HCT116 (cell line): ENCODE measurements at regions not wholly inside any gene's neighbourhood (a gene's known extent, or its start where the extent isn't known, plus 50 kb on each side); places are given as distances from the start of the nearest gene placed in this dataset.

ENCODE experiments used
- ATAC-seq: fragments of 200-7000 bp; cut with Tn5 transposase; 2 replicates; pipeline ENCODE4 v1.9.1; 2020; ENCODE audit warnings: mild to moderate bottlenecking, moderate library complexity
- BruUV-seq: library from RNA; stranded (reverse); fragments of 400-500 nt; replicated peaks from 2 replicates; lab custom pipeline; 2021; lab: Mats Ljungman, UMichigan
- CTCF ChIA-PET: fragments of 300-600 bp; sonication (Branson Sonifier 250); formaldehyde crosslinking; loops from one replicate; lab custom pipeline; 2021; ENCODE audit warnings: antibody characterized with exemption; lab: Charles Lee
- POLR2A ChIA-PET: fragments of 300-600, 350-600 bp; sonication (Branson Sonifier 250); formaldehyde crosslinking; loops from one replicate; lab custom pipeline; 2021; ENCODE audit warnings: antibody characterized with exemption; lab: Charles Lee
- RAD21 ChIA-PET, 2 experiments: fragments of 300-600 bp; sonication (Branson Sonifier 250); formaldehyde crosslinking; loops; one replicate each; lab custom pipeline; 2023; ENCODE audit warnings: low total read pairs in 2 of 2; ENCODE audit not compliant: uncharacterized antibody in 2 of 2, unreplicated experiment in 2 of 2, low non-redundant PET in 1 of 2; lab: Charles Lee
- DNase-seq: peaks from one replicate; pipeline ENCODE4 v3.0.0-alpha.2; 2010; ENCODE audit warnings: low read depth, low spot score
- H2AFZ ChIP-seq: fragments of 200-600 bp; shearing (Covaris generic), sonication (generic); 2 replicates; pipeline ENCODE4 v1.6.1; 2017; ENCODE audit warnings: low read depth, mixed run types, mixed read lengths, antibody characterized with exemption, low read length; ENCODE audit not compliant: poor library complexity, severe bottlenecking
- H3K27ac ChIP-seq: 2 replicates; pipeline ENCODE4 v1.5.1; 2012; ENCODE audit warnings: low read depth, low read length
- H3K27me3 ChIP-seq: fragments of 200-600 bp; sonication (generic); 2 replicates; pipeline ENCODE4 v1.6.1; 2016; ENCODE audit warnings: mixed run types, low read length, mixed read lengths; ENCODE audit not compliant: insufficient read depth
- H3K36me3 ChIP-seq, 2 experiments: fragments of 200-500 bp in 1 of 2; fragments of 200-600 bp in 1 of 2; sonication (Bioruptor generic) in 1 of 2; sonication (generic) in 1 of 2; 2 replicates each; pipeline versions ENCODE4 v1.5.1 to v1.6.1; 2014 to 2016; ENCODE audit warnings: low read length in 2 of 2, inconsistent platforms in 1 of 2, mixed read lengths in 1 of 2, mixed run types in 1 of 2; ENCODE audit not compliant: insufficient read depth in 2 of 2, control insufficient read depth in 1 of 2
- H3K4me1 ChIP-seq, 2 experiments: fragments of 200-600 bp in 1 of 2; sonication (generic) in 1 of 2; 2 replicates each; pipeline versions ENCODE4 v1.5.1 to v1.6.1; 2012 to 2017; ENCODE audit warnings: low read length in 2 of 2, inconsistent platforms in 1 of 2, mild to moderate bottlenecking in 1 of 2, mixed read lengths in 1 of 2, mixed run types in 1 of 2, moderate library complexity in 1 of 2; ENCODE audit not compliant: insufficient read depth in 2 of 2, control insufficient read depth in 1 of 2
- H3K4me2 ChIP-seq: fragments of 200-600 bp; sonication (generic); 2 replicates; pipeline ENCODE4 v1.6.1; 2017; ENCODE audit warnings: mixed run types, low read length, mixed read lengths
- H3K4me3 ChIP-seq, 2 experiments: fragments of 200-600 bp in 1 of 2; sonication (generic) in 1 of 2; replicated peaks in 1 of 2; 2 replicates each; pipeline ENCODE4 v1.5.1; 2011 to 2016; ENCODE audit warnings: low read length in 2 of 2, control low read depth in 1 of 2, low read depth in 1 of 2, mild to moderate bottlenecking in 1 of 2, mixed read lengths in 1 of 2, mixed run types in 1 of 2
- H3K79me2 ChIP-seq: fragments of 200-600 bp; sonication (generic); 2 replicates; pipeline ENCODE4 v1.6.1; 2017; ENCODE audit warnings: mild to moderate bottlenecking, mixed run types, low read length, moderate library complexity, mixed read lengths; ENCODE audit not compliant: insufficient read depth
- H3K9ac ChIP-seq: fragments of 200-600 bp; sonication (generic); 2 replicates; pipeline ENCODE4 v1.6.1; 2016; ENCODE audit warnings: low read length, mixed read lengths
- H3K9me2 ChIP-seq: fragments of 200-600 bp; sonication (generic), shearing (Covaris generic); 2 replicates; pipeline ENCODE4 v1.6.1; 2017; ENCODE audit warnings: mixed run types, mild to moderate bottlenecking, moderate library complexity; ENCODE audit not compliant: insufficient read depth
- H3K9me3 ChIP-seq, 2 experiments: fragments of 200-500 bp in 1 of 2; fragments of 200-600 bp in 1 of 2; sonication (Bioruptor generic) in 1 of 2; sonication (generic) in 1 of 2; 2 replicates each; pipeline ENCODE4 v1.6.1; 2014 to 2017; ENCODE audit warnings: low read length in 2 of 2, mixed read lengths in 2 of 2, inconsistent platforms in 1 of 2, low read depth in 1 of 2, mild to moderate bottlenecking in 1 of 2, mixed run types in 1 of 2, moderate library complexity in 1 of 2; ENCODE audit not compliant: control insufficient read depth in 1 of 2, insufficient read depth in 1 of 2
- H4K20me1 ChIP-seq: fragments of 200-600 bp; sonication (generic), shearing (Covaris generic); 2 replicates; pipeline ENCODE4 v1.6.1; 2017; ENCODE audit warnings: mixed run types, mild to moderate bottlenecking, moderate library complexity; ENCODE audit not compliant: insufficient read depth
- CEBPB ChIP-seq: IDR thresholded peaks from 2 replicates; pipeline ENCODE4 v1.6.1; 2012; ENCODE audit warnings: low read depth
- EZH2 ChIP-seq: fragments of 200-600 bp; sonication (generic); IDR thresholded peaks from 2 replicates; pipeline ENCODE4 v1.6.1; 2017; ENCODE audit warnings: antibody characterized with exemption, mixed run types
- JUND ChIP-seq: IDR thresholded peaks from 2 replicates; pipeline ENCODE4 v1.6.1; 2012
- RAD21 ChIP-seq: IDR thresholded peaks from 2 replicates; pipeline ENCODE4 v1.6.1; 2012; ENCODE audit warnings: low read depth, mild to moderate bottlenecking
- ZBTB33 ChIP-seq: IDR thresholded peaks from 2 replicates; pipeline ENCODE4 v1.6.1; 2011; ENCODE audit warnings: mild to moderate bottlenecking, low read length, moderate library complexity; ENCODE audit not compliant: insufficient replicate concordance; ENCODE audit errors: extremely low read depth
- intact Hi-C: fragments of 100-400 bp; cut with micrococcal nuclease; formaldehyde crosslinking; loops from 2 replicates; pipeline ENCODE4 v1.10.0; 2022
- TF ChIP-seq, protein P1 (sequence below): IDR thresholded peaks from 2 replicates; pipeline ENCODE4 v1.6.1; 2012
- TF ChIP-seq, protein P2 (sequence below): IDR thresholded peaks from 2 replicates; pipeline ENCODE4 v1.6.1; 2012; ENCODE audit warnings: low read depth
- TF ChIP-seq, protein P3 (sequence below), 3 experiments: fragments of 200-600 bp in 1 of 3; sonication (generic) in 1 of 3; IDR thresholded peaks in 2 of 3; conservative IDR thresholded peaks in 1 of 3; 2 replicates each; pipeline ENCODE4 v1.5.1; 2012 to 2017; ENCODE audit warnings: low read depth in 2 of 3, low read length in 2 of 3, antibody characterized with exemption in 1 of 3, borderline replicate concordance in 1 of 3, control low read depth in 1 of 3, mild to moderate bottlenecking in 1 of 3, mixed read lengths in 1 of 3, mixed run types in 1 of 3, moderate library complexity in 1 of 3; ENCODE audit not compliant: insufficient read depth in 1 of 3

GRCh38 chrX:150212672-150213480 lies 150.2 kb upstream of the MAMLD1 start:
- Histone ChIP-seq H3K36me3 (no peaks in the 10 kb centered on the region), H2AFZ (no peak overlapping the region), H3K9me3 (no peaks in the 10 kb centered on the region), H3K4me3 (no peak overlapping the region), H3K9me2 (no peaks in the 10 kb centered on the region), H3K27me3 (no peaks in the 10 kb centered on the region), H3K4me2 (no peak overlapping the region), H3K27ac (no peak overlapping the region), H3K79me2 (no peaks in the 10 kb centered on the region), H3K9ac (no peak overlapping the region), H3K4me1 (no peaks in the 10 kb centered on the region), H4K20me1 (no peaks in the 10 kb centered on the region)
- ChIA-PET RAD21 (no interaction called here), CTCF (interaction anchor here (0.8 kb wide), 1 partner anchor 148 kb away, joined by 3 read pairs; no protein-coding TSS in a partner anchor), POLR2A (no interaction called here)
- no TSS peak for BruUV-seq
- TF ChIP-seq ZBTB33 (no peak), CEBPB (no peak), RAD21 (peak; percentile 37; the same call in 1 of the 2 replicates), JUND (no peak), EZH2 (no peak)
- TF ChIP-seq, protein P1, sequence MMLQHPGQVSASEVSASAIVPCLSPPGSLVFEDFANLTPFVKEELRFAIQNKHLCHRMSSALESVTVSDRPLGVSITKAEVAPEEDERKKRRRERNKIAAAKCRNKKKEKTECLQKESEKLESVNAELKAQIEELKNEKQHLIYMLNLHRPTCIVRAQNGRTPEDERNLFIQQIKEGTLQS, result no peak
- TF ChIP-seq, protein P2, sequence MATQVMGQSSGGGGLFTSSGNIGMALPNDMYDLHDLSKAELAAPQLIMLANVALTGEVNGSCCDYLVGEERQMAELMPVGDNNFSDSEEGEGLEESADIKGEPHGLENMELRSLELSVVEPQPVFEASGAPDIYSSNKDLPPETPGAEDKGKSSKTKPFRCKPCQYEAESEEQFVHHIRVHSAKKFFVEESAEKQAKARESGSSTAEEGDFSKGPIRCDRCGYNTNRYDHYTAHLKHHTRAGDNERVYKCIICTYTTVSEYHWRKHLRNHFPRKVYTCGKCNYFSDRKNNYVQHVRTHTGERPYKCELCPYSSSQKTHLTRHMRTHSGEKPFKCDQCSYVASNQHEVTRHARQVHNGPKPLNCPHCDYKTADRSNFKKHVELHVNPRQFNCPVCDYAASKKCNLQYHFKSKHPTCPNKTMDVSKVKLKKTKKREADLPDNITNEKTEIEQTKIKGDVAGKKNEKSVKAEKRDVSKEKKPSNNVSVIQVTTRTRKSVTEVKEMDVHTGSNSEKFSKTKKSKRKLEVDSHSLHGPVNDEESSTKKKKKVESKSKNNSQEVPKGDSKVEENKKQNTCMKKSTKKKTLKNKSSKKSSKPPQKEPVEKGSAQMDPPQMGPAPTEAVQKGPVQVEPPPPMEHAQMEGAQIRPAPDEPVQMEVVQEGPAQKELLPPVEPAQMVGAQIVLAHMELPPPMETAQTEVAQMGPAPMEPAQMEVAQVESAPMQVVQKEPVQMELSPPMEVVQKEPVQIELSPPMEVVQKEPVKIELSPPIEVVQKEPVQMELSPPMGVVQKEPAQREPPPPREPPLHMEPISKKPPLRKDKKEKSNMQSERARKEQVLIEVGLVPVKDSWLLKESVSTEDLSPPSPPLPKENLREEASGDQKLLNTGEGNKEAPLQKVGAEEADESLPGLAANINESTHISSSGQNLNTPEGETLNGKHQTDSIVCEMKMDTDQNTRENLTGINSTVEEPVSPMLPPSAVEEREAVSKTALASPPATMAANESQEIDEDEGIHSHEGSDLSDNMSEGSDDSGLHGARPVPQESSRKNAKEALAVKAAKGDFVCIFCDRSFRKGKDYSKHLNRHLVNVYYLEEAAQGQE, result no peak
- TF ChIP-seq, protein P3, sequence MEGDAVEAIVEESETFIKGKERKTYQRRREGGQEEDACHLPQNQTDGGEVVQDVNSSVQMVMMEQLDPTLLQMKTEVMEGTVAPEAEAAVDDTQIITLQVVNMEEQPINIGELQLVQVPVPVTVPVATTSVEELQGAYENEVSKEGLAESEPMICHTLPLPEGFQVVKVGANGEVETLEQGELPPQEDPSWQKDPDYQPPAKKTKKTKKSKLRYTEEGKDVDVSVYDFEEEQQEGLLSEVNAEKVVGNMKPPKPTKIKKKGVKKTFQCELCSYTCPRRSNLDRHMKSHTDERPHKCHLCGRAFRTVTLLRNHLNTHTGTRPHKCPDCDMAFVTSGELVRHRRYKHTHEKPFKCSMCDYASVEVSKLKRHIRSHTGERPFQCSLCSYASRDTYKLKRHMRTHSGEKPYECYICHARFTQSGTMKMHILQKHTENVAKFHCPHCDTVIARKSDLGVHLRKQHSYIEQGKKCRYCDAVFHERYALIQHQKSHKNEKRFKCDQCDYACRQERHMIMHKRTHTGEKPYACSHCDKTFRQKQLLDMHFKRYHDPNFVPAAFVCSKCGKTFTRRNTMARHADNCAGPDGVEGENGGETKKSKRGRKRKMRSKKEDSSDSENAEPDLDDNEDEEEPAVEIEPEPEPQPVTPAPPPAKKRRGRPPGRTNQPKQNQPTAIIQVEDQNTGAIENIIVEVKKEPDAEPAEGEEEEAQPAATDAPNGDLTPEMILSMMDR (IDR thresholded peaks at IDR 0.05 in 2 of 3, conservative IDR thresholded peaks at IDR 0.05 in 1 of 3; ENCODE audit: borderline replicate concordance in 1 of 3, insufficient read depth in 1 of 3, low read depth in 2 of 3, low read length in 2 of 3), result 0 out of 6 replicates have a peak, but pooled peaks of 1 of the 3 experiments have one; percentile 11
- DNase-seq (no peak), ATAC-seq (no peak)
- intact Hi-C loops, result no loop called here
